OCI-LY7 (cell line): ENCODE measurements at regions not wholly inside any gene's neighbourhood (a gene's known extent, or its start where the extent isn't known, plus 50 kb on each side); places are given as distances from the start of the nearest gene placed in this dataset.

Experiments
- BruUV-seq: library from RNA; stranded (reverse); fragments of 400-500 nt; replicated peaks from 2 replicates; lab custom pipeline; 2021; lab: Mats Ljungman, UMichigan
- CTCF ChIA-PET: fragments of 300-600 bp; sonication (Branson Sonifier 250); formaldehyde crosslinking; loops from one replicate; lab custom pipeline; 2022; ENCODE audit warnings: antibody characterized with exemption; ENCODE audit not compliant: unreplicated experiment; lab: Charles Lee
- POLR2A ChIA-PET: fragments of 300-600 bp; sonication (Branson Sonifier 250); formaldehyde crosslinking; loops from one replicate; lab custom pipeline; 2022; ENCODE audit warnings: antibody characterized with exemption; lab: Charles Lee
- DNase-seq: peaks from one replicate; pipeline ENCODE4 v3.0.0-alpha.2; 2015; ENCODE audit warnings: low spot score
- H2AFZ ChIP-seq: fragments of 200-600 bp; sonication (generic), shearing (Covaris generic); 2 replicates; pipeline ENCODE4 v1.6.1; 2014; ENCODE audit warnings: mild to moderate bottlenecking, antibody characterized with exemption, low read length, moderate library complexity
- H3K27ac ChIP-seq: fragments of 200-600 bp; sonication (generic); 2 replicates; pipeline ENCODE4 v1.5.1; 2014; ENCODE audit warnings: mixed run types, low read depth, mild to moderate bottlenecking, moderate library complexity, low read length, inconsistent platforms; ENCODE audit not compliant: poor library complexity, severe bottlenecking
- H3K36me3 ChIP-seq: fragments of 200-600 bp; sonication (generic); 2 replicates; pipeline ENCODE4 v1.6.1; 2014; ENCODE audit warnings: mild to moderate bottlenecking, antibody characterized with exemption, low read length, moderate library complexity, mixed read lengths; ENCODE audit not compliant: insufficient read depth
- H3K4me1 ChIP-seq: fragments of 200-600 bp; sonication (generic); 2 replicates; pipeline ENCODE4 v1.5.1; 2014; ENCODE audit warnings: mild to moderate bottlenecking, low read length; ENCODE audit not compliant: insufficient read depth, poor library complexity, severe bottlenecking
- H3K4me2 ChIP-seq: fragments of 200-600 bp; sonication (generic); 2 replicates; pipeline ENCODE4 v1.6.1; 2014; ENCODE audit warnings: mild to moderate bottlenecking, low read length
- H3K4me3 ChIP-seq: fragments of 200-600 bp; sonication (generic); 2 replicates; pipeline ENCODE4 v1.5.1; 2014; ENCODE audit warnings: mild to moderate bottlenecking, low read depth, low read length; ENCODE audit not compliant: poor library complexity, severe bottlenecking
- H3K79me2 ChIP-seq: fragments of 200-600 bp; sonication (generic); 2 replicates; pipeline ENCODE4 v1.6.1; 2016; ENCODE audit warnings: low read depth, mild to moderate bottlenecking, low read length, moderate library complexity, mixed read lengths; ENCODE audit not compliant: insufficient read depth
- H3K9me2 ChIP-seq: fragments of 200-600 bp; sonication (generic); 2 replicates; pipeline ENCODE4 v1.6.1; 2016; ENCODE audit warnings: mild to moderate bottlenecking, low read length, mixed read lengths; ENCODE audit not compliant: insufficient read depth
- H3K9me3 ChIP-seq: fragments of 200-600 bp; sonication (generic); 2 replicates; pipeline ENCODE4 v1.6.1; 2014; ENCODE audit warnings: mild to moderate bottlenecking, mixed run types, low read length, mixed read lengths
- H4K20me1 ChIP-seq: fragments of 200-600 bp; sonication (generic); 2 replicates; pipeline ENCODE4 v1.6.1; 2014; ENCODE audit warnings: mild to moderate bottlenecking, antibody characterized with exemption, low read length, moderate library complexity, mixed read lengths; ENCODE audit not compliant: insufficient read depth
- CTCF ChIP-seq: fragments of 200-600 bp; sonication (generic); conservative IDR thresholded peaks from 2 replicates; pipeline ENCODE4 v1.5.1; 2014; ENCODE audit warnings: mild to moderate bottlenecking, antibody characterized with exemption, low read length, moderate library complexity, mixed read lengths
- EZH2phosphoT487 ChIP-seq: fragments of 200-600 bp; sonication (generic); IDR thresholded peaks from 2 replicates; pipeline ENCODE4 v1.6.1; 2018; ENCODE audit warnings: low read depth, borderline replicate concordance, mild to moderate bottlenecking, mixed run types, antibody characterized with exemption, low read length, moderate library complexity, mixed read lengths
- intact Hi-C: fragments of 100-400 bp; cut with micrococcal nuclease; formaldehyde crosslinking; loops from one replicate; pipeline ENCODE4 v1.10.0; 2022; ENCODE audit not compliant: unreplicated experiment

GRCh38 chrX:39929379-39930025 is 168.3 kb downstream of the BCOR start:
- BruUV-seq = no TSS peak

GRCh38 chrX:39930786-39931528 is 166.8 kb downstream of the BCOR start:
- H3K9me2 ChIP-seq = no peaks in the 10 kb centered on the region
- H3K4me1 ChIP-seq = peaks cover 3% of the 10 kb centered on the region
- H3K27ac ChIP-seq = no peak overlapping the region
- H3K9me3 ChIP-seq = no peaks in the 10 kb centered on the region
- H4K20me1 ChIP-seq = no peaks in the 10 kb centered on the region
- H3K4me2 ChIP-seq = no peak overlapping the region
- CTCF ChIA-PET = no interaction called here
- BruUV-seq = no TSS peak
- TF ChIP-seq EZH2phosphoT487 = no peak
- no peak for TF ChIP-seq CTCF
- POLR2A ChIA-PET = interaction anchor here (1.2 kb wide), 1 partner anchor 26 kb away, joined by 3 read pairs; no protein-coding TSS in a partner anchor
- no peak overlapping the region for H3K4me3 ChIP-seq
- DNase-seq = no peak
- H2AFZ ChIP-seq = no peak overlapping the region
- intact Hi-C loops = no loop called here
- no peaks in the 10 kb centered on the region for H3K36me3 ChIP-seq
- H3K79me2 ChIP-seq = no peaks in the 10 kb centered on the region

More at GRCh38 chrX:39929379-39930025, 168.3 kb downstream of the BCOR start:
- Histone ChIP-seq H3K9me3 (no peaks in the 10 kb centered on the region), H4K20me1 (no peaks in the 10 kb centered on the region), H3K27ac (no peak overlapping the region), H3K36me3 (no peaks in the 10 kb centered on the region), H3K4me2 (no peak overlapping the region), H2AFZ (no peak overlapping the region), H3K79me2 (no peaks in the 10 kb centered on the region), H3K9me2 (no peaks in the 10 kb centered on the region), H3K4me1 (peaks cover 3% of the 10 kb centered on the region), H3K4me3 (no peak overlapping the region)
- ChIA-PET CTCF (interaction anchor here (0.5 to 0.8 kb wide), 3 partner anchors 44 to 198 kb away, joined by 3 to 7 read pairs (median 5); no protein-coding TSS in a partner anchor), POLR2A (no interaction called here)
- intact Hi-C loops = no loop called here
- TF ChIP-seq EZH2phosphoT487 (no peak), CTCF (no peak)
- DNase-seq = no peak
